ENCODE measurements at regions not wholly inside any gene's neighbourhood (a gene's known extent, or its start where the extent isn't known, plus 50 kb on each side); places are given as distances from the start of the nearest gene placed in this dataset.

DNA sequence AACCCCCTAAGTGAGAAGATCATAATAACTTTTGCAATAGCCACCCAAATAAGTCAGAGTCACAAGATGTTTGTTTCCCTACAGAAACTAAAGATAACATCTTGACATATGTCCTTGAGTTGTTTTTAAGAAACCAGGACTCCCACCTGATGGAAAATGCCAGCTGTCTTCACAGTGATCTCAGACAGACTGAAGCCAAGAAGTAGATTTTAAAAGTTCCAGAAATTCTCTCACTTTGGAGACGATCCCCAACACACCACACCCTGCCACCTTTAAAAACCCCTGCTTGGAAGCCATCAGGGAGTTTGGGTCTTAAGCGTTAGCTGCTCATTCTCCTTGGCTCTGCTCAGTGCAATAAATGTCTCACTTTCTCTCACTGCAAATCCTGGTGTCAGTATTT, 63.0 kb downstream of the GPR6 start:
- TF ChIP-seq CTCF (IDR thresholded peaks at IDR 0.05) (no peak), POLR2A (IDR thresholded peaks at IDR 0.05) (no peak)
